ENCODE measurements at regions not wholly inside any gene's neighbourhood (a gene's known extent, or its start where the extent isn't known, plus 50 kb on each side); places are given as distances from the start of the nearest gene placed in this dataset.

DNA sequence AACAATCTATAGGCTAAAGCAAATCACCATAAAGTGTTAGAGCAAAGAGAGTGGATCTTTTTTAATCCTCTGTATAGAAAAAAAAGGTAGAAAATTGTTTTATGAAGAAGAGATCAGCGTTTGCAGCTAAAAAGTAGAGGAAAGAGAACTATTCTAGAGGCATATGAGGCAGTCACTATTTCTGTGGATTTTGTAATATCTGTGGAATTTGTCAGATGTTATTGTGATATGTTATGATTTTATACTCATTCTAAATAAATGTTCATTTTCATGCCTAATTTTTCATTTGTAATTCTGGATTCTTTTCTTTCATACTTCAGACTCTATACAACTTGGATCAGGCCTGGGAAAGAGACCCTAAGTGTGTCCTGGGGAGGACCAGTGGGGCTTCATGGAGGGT lies 295.0 kb upstream of the LYZL1 start:
- TF ChIP-seq, protein P1, sequence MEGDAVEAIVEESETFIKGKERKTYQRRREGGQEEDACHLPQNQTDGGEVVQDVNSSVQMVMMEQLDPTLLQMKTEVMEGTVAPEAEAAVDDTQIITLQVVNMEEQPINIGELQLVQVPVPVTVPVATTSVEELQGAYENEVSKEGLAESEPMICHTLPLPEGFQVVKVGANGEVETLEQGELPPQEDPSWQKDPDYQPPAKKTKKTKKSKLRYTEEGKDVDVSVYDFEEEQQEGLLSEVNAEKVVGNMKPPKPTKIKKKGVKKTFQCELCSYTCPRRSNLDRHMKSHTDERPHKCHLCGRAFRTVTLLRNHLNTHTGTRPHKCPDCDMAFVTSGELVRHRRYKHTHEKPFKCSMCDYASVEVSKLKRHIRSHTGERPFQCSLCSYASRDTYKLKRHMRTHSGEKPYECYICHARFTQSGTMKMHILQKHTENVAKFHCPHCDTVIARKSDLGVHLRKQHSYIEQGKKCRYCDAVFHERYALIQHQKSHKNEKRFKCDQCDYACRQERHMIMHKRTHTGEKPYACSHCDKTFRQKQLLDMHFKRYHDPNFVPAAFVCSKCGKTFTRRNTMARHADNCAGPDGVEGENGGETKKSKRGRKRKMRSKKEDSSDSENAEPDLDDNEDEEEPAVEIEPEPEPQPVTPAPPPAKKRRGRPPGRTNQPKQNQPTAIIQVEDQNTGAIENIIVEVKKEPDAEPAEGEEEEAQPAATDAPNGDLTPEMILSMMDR (IDR thresholded peaks at IDR 0.05): no peak
- TF ChIP-seq POLR2A (IDR thresholded peaks at IDR 0.05): no peak
